ENCODE measurements at regions not wholly inside any gene's neighbourhood (a gene's known extent, or its start where the extent isn't known, plus 50 kb on each side); places are given as distances from the start of the nearest gene placed in this dataset.
A peak's percentile ranks its signal among the peaks of the same experiment; 100 is the strongest.

DNA sequence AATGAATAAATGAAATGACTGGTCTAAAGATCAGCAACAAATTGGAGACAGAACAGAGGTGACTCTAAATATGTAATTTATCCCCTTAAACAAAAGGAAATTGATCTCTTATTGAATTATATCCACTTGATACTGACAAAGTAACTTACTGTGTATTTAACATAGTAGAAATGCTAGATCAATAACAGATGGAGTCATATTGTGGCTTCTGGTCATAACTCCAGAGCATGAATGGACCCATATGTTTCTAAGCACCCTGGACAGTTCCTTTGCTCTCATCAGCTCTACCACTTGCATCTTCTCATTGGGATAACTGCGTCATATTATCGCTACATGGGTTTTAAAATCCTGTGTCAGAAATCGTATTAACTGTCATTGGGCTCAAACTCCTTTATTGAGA, 222.3 kb downstream of the ETS1 start:
- peak; percentile 18 for DNase-seq (ENCODE audit: low spot score)

DNA sequence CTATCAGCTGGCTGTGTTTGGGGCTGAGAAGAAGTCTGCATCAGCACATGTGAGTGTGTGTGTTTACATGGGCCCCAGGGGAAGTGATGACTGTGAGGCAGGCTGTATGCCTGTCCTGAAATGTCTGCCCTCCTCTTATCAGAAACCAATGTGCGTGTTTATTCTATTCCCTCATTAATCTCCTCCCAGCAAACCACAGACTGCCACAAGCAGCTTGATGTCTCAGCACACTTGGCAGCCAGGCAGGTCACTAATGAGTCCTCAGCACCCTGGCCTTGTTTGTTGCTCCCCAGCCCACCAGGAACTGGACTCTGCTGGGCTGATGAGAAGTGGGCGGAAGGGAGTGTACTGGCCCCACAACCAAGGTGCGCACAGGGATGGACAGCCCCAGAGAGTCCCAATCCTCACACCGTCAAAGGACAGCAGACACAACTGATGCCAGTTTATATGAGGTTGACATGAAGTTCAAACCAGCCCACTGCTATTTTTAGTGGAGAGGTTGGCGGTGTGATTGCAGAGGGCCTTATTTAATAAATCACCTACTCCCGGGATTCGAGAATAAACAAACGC, 225.8 kb downstream of the ETS1 start:
- peak; percentile 28 for DNase-seq (ENCODE audit: low spot score)

DNA sequence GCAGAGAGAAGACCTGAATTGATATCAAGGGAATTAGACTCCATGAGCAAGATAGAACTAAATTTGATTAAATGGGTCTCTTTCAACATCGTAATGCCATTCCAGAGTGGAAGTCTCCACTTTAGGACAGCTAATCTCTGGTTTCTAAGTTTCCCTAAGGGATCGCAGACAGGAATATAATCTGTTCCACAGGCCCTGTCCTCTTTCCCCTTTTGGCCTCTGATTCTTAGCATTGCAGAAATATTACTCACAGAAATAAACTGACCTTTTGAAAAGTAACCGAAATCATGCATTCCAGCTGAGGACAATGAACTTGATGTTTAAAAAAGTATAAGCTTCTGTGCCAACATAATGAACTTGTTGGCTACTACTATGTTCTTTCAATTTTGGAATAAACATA, 227.8 kb downstream of the ETS1 start:
- no peak for DNase-seq (ENCODE audit: low spot score)

DNA sequence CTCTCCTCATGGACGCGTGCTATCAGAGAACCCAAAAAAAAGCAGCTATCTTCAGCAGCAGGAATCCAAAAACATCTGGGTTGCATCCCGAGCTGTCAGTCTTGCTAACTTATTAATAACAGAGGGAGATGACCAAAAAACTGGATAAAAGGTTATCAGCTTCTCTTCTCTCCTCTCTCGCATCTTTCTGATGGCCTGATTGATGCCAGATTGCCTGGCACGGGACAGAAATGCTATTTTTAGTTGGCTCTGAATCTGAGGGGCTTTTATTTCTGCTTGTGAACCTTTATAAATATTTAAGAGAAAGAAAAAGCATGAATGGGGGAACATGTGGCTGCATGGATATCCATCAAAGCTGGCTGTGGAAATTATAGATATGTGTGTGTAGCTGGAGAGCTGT, 230.3 kb downstream of the ETS1 start:
- no peak for DNase-seq (ENCODE audit: low spot score)

DNA sequence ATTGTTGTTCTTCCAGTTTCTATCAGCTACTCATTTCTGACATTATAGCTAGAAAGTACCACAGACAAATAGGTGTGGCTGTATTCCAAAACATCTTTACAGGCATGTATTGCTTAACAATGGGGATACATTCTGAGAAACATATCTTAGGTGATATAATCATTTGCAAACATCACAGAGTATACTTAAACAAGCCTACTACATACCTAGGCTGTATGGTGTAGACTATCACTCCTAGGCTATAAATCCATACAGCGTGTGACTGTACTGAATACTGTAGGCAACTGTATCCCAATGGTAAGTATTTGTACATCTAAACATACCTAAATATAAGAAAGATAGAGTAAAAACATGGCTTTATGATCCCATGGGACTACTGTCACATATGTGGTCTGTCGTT, 231.8 kb downstream of the ETS1 start:
- no peak for DNase-seq (ENCODE audit: low spot score)

DNA sequence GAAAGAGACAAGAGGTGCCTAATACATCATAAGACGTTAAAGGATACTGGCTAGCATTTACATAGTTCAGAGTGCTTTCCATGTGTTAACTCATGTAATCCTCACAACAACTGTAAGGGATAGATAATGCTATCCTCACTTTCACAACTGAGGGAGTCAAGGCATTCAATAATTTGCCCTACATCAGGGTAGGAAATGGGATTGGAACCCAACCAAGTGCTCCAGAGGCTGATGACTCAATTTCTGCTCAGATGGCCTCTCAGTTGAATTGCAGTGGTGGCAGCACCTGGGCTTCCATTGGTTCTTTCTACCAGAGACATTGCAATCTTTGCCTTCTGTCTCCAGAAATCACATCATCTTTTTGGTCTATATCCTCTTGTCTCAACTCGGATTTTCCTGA, 232.9 kb downstream of the ETS1 start:
- DNase-seq (ENCODE audit: low spot score): no peak

DNA sequence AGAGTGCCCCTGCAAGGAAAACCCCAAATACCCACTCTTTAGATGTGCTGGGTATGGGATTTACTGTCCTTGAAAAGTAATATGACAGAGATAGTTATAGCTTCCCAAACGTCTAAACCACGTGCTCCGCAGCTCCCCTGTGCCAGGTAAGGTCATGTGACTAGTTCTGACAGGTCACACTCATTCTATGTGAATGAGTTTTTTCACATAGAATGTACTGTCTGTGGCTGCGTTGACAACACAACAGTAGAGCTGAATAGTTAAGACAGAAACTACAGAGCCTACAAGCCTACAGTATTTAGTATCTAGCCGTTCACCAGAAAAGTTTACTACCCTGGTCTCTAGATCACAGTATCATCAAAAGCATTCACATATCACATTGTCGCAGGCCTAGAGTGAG, 236.2 kb downstream of the ETS1 start:
- DNase-seq (ENCODE audit: low spot score): no peak

DNA sequence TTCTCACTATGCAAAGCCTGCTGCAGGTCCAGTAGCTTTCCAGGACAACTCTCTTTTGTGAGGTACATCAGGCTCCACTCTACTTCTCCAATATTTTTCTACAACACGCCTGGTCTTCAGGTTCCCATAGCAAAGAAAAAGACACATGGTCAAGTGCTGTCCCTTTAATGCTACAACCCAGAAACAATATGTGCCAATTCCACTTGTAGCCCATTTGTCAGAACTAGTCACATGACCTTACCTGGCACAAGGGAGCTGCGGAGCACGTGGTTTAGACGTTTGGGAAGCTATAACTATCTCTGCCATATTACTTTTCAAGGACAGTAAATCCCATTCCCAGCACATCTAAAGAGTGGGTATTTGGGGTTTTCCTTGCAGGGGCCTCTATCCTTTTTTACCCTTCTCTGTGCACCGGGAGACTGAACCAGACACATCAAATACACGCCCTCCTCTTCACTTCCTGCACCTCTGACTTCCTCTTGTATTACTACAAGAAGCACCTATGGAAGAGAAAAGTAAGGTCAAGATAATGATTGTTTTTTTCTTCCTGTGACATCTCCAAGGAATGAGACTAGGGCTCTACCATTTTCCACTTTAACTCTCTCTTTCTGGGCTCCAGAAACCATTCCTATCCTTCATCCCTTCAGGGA, 237.6 kb downstream of the ETS1 start:
- peak; percentile 26 for DNase-seq (ENCODE audit: low spot score)

DNA sequence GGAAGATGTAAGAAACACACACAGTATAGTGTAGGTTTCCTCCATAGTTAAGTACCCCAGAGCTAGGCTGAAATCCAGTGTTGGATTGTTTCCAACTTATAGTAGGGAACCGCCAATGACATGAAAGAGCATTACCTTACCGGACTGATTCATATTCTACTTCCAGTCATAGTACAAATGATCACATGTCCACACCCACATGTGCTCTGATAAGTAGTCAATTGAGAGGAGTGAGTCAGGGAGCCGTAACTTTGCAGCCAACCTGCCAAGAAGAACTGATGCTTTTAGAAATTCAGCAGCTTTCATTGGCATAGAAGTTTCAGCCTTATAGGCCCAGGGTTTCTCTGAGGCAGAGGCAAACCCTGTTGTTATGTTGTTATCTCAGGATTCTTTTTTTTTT, 240.6 kb downstream of the ETS1 start:
- peak; percentile 38 for DNase-seq (ENCODE audit: low spot score)

DNA sequence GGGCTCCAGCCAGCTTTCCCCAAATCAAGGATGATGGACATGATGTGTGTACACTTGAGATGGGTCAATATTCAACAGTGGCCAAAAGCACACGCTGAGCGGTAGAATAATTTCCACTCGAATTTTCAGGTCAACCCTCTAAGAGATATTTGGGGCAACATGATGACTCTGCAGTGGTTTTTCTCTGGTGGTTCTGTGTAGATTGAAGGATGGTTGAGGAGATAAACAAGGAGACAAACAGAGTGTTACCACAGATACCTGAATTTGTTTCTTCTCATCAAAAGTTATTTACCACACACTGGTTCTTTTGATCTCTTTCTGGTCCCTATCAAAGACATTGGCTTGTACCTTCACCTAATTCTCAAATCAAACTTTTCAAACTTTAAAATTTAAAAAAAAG, 242.0 kb downstream of the ETS1 start:
- DNase-seq (ENCODE audit: low spot score): peak; percentile 52

DNA sequence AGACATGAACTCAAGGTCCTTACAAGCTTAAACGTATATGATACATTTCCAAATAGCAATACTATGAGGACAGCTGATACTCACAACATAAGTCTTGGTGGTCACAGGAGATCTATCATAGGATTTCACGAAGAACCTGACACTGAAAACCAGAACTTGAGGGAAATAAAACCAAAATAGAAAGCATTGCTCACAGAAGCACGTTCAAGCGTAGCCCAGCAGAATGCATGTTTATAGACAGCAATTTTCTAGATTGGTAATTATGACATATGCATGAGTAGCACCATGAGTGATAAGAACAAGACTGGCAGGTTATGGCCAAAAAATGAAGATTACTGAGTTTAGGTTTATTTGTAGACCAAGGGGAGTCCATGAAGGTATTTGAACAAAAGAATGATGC, 243.5 kb downstream of the ETS1 start:
- no peak for DNase-seq (ENCODE audit: low spot score)

DNA sequence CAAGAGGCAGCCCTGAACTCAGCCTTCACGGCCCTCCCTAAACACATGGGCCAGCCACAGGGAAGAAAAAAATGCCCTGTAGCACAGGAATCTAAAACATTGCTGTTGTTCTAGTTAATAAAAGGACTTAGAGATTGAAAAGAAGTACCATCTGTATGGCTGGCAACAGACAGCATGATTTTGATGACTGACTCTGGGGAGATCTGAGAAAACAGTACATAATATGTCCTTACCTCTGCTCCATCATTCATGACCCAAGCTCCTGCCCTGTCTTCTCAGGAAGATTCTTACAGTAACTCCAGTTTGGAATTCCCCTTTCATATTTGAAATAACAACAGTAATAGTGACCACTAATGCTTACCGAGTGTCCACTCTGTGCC, 244.2 kb downstream of the ETS1 start:
- DNase-seq (ENCODE audit: low spot score): no peak

DNA sequence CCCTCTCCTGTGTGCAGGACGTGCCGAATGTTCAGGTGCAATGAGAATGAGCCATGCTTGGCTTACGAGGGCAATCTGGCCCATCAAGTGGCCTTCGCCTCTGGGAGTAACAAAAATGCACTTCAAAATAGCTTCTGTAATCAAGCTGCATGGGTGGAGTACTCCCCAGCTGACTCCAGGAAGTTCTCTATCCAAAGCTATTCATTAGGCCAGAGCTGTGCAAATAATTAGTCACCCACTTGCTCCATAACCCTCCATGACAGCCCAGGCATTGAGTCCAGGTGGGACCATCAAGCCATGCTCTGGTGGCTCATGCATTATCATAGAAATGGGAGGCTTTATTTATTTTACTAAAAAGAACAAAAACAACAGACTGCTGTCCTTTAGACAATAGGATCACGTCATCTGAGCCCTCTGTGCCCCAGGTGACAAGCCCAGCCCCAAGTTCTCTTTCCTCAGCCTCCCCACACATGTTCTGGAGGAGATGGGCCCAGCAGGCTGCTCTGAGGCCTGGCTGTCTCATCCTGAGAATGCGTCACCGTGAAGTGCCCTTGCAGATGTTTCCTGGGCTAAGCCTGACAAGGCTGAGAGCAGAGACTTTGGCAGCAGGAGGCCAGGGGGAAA, 244.7 kb downstream of the ETS1 start:
- DNase-seq (ENCODE audit: low spot score): peak; percentile 63

DNA sequence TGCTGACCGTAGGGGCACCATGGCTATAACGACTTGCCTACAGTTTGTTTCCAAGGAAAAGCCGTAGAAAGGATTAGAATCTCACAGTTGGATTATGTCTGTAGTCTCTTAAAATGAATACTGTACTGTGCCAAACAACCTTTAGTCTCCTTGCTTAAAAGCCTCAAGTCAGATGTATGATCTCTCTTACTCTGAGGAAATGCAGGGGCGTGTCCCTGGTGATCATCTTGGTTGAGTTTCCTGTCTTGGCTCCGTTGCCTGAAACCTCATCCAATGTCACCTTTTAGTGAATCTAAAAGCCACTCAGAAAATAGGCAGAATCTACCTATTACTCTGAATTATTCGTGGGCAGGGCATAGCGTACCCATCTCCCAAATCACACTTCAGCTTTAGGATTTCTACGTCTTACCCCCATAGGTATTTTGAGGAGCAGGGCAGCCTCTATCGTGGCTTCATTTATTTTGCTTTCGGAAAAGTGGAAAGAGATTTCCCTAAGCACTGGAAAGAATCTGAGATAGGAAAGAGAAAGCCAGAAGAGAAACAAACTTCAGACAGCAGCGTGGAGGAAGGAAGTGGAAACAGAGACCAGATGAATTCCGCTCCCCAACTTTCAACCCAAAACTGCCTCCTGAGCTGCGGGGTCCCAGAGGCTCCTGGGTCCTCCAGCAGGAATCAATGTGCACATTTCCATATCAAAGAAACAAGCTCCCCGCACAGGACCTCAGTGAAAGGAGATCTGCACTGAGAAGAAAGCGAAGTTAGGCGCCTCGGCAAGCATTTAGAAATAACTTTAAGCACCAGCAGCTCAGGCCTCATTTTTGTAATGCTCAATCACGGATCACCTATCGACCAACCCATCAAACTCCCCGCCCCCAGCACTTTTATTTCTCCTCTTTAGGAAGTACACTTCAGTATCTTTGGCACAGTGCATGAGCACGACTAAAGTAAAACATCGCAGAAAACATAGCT, 245.8 kb downstream of the ETS1 start:
- DNase-seq (ENCODE audit: low spot score): peak; percentile 82

DNA sequence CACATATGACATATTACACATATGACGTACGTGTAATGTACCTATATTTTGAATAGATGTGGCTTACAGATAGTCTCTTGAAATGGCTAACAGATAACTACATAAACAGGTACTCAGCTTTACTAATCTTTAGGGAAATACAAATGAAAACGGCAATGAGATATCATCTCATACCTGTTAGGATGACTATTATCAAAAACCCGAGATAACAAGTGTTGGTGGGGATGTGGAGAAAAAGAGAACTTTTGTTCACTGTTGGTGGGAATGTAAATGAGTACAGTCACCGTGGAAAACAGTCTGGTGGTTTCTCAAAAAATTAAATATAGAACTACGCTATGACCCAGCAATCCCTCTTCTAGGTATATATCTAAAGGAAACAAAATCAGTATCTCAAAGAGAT, 247.6 kb downstream of the ETS1 start:
- peak; percentile 15 for DNase-seq (ENCODE audit: low spot score)

DNA sequence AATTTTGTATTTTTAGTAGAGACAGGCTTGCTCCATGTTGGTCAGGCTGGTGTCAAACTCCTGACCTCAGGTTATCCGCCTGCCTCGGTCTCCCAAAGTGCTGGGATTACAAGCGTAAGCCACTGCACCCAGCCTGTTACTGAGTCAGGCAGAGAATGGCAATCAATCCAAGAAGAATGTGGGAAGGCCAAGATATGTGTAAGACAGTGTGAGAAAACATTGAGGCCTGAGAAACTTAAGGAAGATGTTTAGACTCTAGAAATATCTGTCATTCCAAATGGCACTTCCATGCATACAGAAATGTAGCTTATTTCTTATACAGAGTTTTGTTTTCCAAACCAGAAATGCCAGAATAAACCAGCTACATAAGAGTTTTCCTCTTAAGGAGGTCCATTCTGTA, 248.5 kb downstream of the ETS1 start:
- DNase-seq (ENCODE audit: low spot score): no peak

DNA sequence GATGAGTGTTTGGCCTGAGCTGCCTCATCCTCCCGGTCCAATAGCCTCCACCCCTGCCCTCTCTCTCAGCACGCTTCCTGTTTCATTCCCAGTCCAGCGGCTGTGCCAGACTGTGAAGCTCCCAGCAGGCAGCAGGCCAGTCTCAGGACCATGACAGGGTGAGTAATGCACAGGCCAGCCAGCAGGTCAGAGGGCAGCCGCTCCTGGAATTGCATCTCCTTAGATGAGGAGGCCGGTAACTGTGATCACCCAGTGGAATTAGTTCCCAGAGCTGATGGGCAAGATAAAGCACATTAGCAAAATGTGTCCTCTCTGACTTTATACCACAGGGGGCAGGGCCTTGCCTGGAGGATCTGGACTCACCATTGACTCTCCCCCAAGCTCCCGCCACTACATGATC, 251.2 kb downstream of the ETS1 start:
- no peak for DNase-seq (ENCODE audit: low spot score)

DNA sequence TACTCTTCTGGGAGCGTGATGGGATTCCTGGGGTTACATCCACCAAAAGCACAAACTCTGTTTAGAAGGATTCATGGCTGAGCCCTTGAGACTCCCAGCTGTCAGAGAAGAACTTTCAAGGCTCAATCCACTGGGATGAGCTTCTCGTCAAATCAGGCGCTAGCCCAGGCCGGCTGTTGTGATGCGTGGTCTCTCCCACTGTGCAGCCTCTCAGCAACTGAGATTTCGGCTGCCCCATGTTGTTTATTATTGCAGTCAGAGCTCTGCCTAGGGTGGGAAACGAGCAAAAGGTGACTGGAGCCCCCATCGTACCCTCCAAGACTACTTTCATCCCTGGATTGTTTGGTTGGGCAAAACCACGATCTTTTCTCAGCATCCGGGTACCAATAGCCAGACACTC, 251.6 kb downstream of the ETS1 start:
- DNase-seq (ENCODE audit: low spot score): no peak

DNA sequence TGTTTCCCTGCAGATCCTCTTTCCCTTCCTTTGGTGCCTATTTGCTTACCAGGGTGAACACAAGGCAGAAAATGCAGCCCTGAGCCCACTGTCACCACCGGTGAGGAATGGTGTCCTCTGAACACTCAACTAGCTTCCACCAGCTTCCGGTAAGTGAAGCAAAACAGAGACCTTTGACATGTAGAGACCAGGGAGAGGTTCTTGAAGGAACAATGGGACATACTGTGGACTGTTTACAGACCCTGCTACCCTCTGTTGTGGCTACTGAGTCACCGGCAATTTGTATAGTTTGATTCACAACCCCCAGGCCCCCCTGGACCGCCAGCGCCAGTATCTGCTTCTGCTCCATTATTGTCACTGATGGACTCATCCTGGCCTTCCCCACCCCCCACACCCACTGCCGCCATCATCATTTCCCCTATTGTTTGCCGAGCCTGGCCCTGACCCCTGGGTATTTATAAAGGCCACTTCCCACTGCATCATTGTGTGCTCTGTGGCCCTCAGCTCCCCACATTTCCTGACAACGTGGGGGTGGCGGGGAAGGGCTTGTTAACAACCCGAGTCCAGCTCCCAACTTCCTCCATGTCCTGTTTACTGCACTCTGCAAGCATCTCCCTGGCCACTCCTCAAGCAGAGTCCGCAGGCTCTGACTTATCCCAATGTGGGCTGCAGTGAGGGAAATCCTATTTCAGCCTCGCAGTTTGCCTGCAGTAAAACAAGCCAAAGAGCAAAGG, 252.9 kb downstream of the ETS1 start:
- no peak for DNase-seq (ENCODE audit: low spot score)

DNA sequence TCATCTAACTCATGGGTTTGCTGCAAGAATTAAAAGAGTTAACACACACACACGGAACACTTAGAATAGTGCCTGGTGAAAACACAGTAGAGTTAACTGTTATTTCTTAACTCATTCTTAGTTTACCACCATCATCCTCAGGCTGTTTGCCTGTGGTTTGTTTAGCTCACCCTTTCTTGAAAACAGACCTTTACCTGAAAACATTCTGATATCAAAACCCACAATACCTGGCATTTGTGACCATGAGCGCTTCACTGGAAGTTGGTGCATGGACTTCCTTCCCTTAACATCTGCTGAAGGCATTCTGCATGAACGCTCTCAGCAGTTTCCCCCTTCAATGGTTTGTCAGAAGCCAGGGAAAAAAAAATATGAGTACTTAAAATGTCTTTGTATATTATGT, 256.0 kb downstream of the ETS1 start:
- peak; percentile 19 for DNase-seq (ENCODE audit: low spot score)

DNA sequence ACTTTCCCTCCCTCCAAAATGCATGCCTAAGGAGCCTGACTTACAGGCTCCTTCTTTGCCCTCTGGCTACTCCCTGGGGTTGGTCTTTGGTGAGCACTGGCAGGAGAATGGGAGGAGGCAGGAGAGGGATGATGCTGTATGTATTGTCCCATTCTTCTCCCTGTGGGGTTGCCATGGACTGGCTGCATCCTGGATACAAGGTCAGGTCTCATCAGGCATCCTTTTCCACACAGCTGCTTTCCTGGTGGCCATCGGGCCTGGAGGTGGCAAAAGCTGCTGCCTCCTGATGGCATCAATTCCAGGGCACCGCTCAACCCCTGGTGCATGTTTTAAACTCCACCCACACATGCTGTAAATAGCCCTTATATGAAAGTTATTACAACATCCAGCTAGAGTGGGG, 257.2 kb downstream of the ETS1 start:
- DNase-seq (ENCODE audit: low spot score): no peak

DNA sequence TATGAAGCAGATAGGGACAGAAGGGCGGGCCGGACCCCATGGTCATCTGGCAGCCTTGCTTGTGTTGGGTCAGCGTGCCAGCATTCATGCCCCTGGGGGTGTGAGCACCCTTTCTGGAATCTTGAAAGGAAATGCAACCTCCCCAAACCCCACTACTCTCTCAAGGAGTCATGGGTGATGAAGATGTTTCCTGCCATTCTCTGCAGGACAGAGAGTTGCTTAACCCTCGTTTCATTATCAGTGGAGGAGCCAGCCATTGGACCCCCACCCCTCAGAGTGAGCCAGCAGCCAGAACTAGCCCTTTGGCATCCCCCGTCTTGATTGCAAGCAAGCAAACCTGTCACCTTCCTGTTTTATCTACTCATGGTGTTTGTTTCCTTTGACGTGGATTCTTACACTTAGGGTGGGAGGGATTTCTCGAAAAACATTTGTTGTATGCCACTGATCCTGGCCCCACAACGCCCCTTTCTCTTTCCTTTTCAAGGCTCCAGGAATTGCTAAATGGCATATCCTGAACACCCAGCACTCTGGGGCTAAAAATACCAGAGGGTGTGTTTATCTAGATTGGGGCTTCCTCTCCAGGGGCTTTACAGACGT, 258.3 kb downstream of the ETS1 start:
- peak; percentile 38 for DNase-seq (ENCODE audit: low spot score)

Data from CD4-positive, alpha-beta T cell treated with Interleukin-6 at 100 ng/mL for 8 hours (primary cell).